ENCODE measurements at regions not wholly inside any gene's neighbourhood (a gene's known extent, or its start where the extent isn't known, plus 50 kb on each side); places are given as distances from the start of the nearest gene placed in this dataset.

GRCh38 chr4:135281230-135281629, 1079.6 kb upstream of the PABPC4L start (continued):
- no peak for TF ChIP-seq CTCF (conservative IDR thresholded peaks at IDR 0.05; ENCODE audit: low read depth in 2 of 2)
- no peak for TF ChIP-seq ZNF331 (CRISPR knock-in tag; IDR thresholded peaks at IDR 0.05; ENCODE audit: low read depth)
- TF ChIP-seq POLR2AphosphoS5 (IDR thresholded peaks at IDR 0.05; ENCODE audit: low read depth) = no peak
- TF ChIP-seq EZH2 (IDR thresholded peaks at IDR 0.05; ENCODE audit: low read depth, unreplicated experiment) = no peak
- no peak for TF ChIP-seq NANOG (IDR thresholded peaks at IDR 0.05; ENCODE audit: borderline replicate concordance)
- no peak for TF ChIP-seq REST (IDR thresholded peaks at IDR 0.05; ENCODE audit: unreplicated experiment)
- TF ChIP-seq ZNF114 (CRISPR knock-in tag; IDR thresholded peaks at IDR 0.05) = no peak
- no peak for TF ChIP-seq ETS1 (IDR thresholded peaks at IDR 0.05)
- TF ChIP-seq JUNB (IDR thresholded peaks at IDR 0.05; ENCODE audit: unreplicated experiment) = no peak

GRCh38 chr4:135277980-135278315, 1076.4 kb upstream of the PABPC4L start:
- Histone ChIP-seq H3K27me3 (ENCODE audit: insufficient read depth) (no peaks in the 10 kb centered on the region), H3K36me3 (ENCODE audit: insufficient read depth) (no peaks in the 10 kb centered on the region), H3F3A (replicated peaks; ENCODE audit: low read depth) (no peaks in the 10 kb centered on the region), H3K79me2 (replicated peaks; ENCODE audit: insufficient read depth) (no peaks in the 10 kb centered on the region), H2AFZ (no peak overlapping the region), H3K9me2 (ENCODE audit: insufficient read depth) (no peaks in the 10 kb centered on the region), H3K4me3 (no peak overlapping the region), H3K4me2 (no peak overlapping the region), H3K4me1 (ENCODE audit: insufficient read depth) (no peaks in the 10 kb centered on the region), H4K20me1 (replicated peaks; ENCODE audit: insufficient read depth) (no peaks in the 10 kb centered on the region), H3K27ac (ENCODE audit: low read depth) (no peak overlapping the region)
- Mint-ChIP-seq H3K9me3 (no peaks in the 10 kb centered on the region), H3K4me1 (peaks cover 4% of the 10 kb centered on the region; the same call in 2 of the 3 replicates), H3K4me3 (no peak overlapping the region), H3K27me3 (ENCODE audit: insufficient read depth, low read depth, poor library complexity) (no peaks in the 10 kb centered on the region), H3K36me3 (ENCODE audit: low read depth) (no peaks in the 10 kb centered on the region), H3K27ac (no peak overlapping the region)
- no peak; the same call in 2 of the 3 replicates for ATAC-seq
- DNase-seq (ENCODE audit: low spot score) = peak; percentile 31
- no peak for TF ChIP-seq ZNF331 (CRISPR knock-in tag; IDR thresholded peaks at IDR 0.05; ENCODE audit: low read depth)
- no peak for TF ChIP-seq CREB1 (CRISPR knock-in tag; IDR thresholded peaks at IDR 0.05; ENCODE audit: low read depth)
- no peak for TF ChIP-seq ETS1 (IDR thresholded peaks at IDR 0.05)
- no peak for TF ChIP-seq REST (IDR thresholded peaks at IDR 0.05; ENCODE audit: unreplicated experiment)
- no peak for TF ChIP-seq POLR2AphosphoS5 (IDR thresholded peaks at IDR 0.05; ENCODE audit: low read depth)
- no peak for TF ChIP-seq EZH2phosphoT487 (IDR thresholded peaks at IDR 0.05; ENCODE audit: unreplicated experiment)
- no peak for TF ChIP-seq EZH2 (IDR thresholded peaks at IDR 0.05; ENCODE audit: low read depth, unreplicated experiment)
- TF ChIP-seq CTCF (conservative IDR thresholded peaks at IDR 0.05; ENCODE audit: low read depth in 2 of 2) = no peak
